ENCODE measurements at regions not wholly inside any gene's neighbourhood (a gene's known extent, or its start where the extent isn't known, plus 50 kb on each side); places are given as distances from the start of the nearest gene placed in this dataset.

GRCh38 chr4:60116592-60116991, 1083.5 kb upstream of the ADGRL3 start:
- intact Hi-C loops (cut with DNase I; ENCODE audit: low total_unique reads): no loop called here
- TF ChIP-seq POLR2A (IDR thresholded peaks at IDR 0.05): no peak
- TF ChIP-seq CTCF (IDR thresholded peaks at IDR 0.05): no peak
- no peak overlapping the region for H3K4me3 ChIP-seq
- H3K27ac ChIP-seq: no peak overlapping the region
- no peaks in the 10 kb centered on the region for H3K9me3 ChIP-seq
- 83 to 92% methylated on average over 3 of the region's 3 CpGs for WGBS, 2 donors
- H3K36me3 ChIP-seq (ENCODE audit: low read depth, missing control alignments): no peaks in the 10 kb centered on the region
- no peaks in the 10 kb centered on the region for H3K4me1 ChIP-seq
- H3K27me3 ChIP-seq: no peaks in the 10 kb centered on the region
- no peak for DNase-seq

- Histone ChIP-seq H3K4me3 (no peak overlapping the region), H3K36me3 (ENCODE audit: low read depth, missing control alignments) (no peaks in the 10 kb centered on the region), H3K27me3 (no peaks in the 10 kb centered on the region), H3K27ac (no peak overlapping the region), H3K4me1 (no peaks in the 10 kb centered on the region), H3K9me3 (no peaks in the 10 kb centered on the region)
- intact Hi-C loops (cut with DNase I; ENCODE audit: low total_unique reads): no loop called here
- no peak for DNase-seq
- 60 to 77% methylated on average over 3 of the region's 3 CpGs for WGBS, 2 donors
- no peak for TF ChIP-seq CTCF (IDR thresholded peaks at IDR 0.05)
- TF ChIP-seq POLR2A (IDR thresholded peaks at IDR 0.05): no peak
Measured at GRCh38 chr4:60117726-60118323, 1082.3 kb upstream of the ADGRL3 start.

- Histone ChIP-seq H3K36me3 (ENCODE audit: low read depth, missing control alignments) (no peaks in the 10 kb centered on the region), H3K27ac (no peak overlapping the region), H3K27me3 (no peaks in the 10 kb centered on the region), H3K4me1 (no peaks in the 10 kb centered on the region), H3K9me3 (no peaks in the 10 kb centered on the region), H3K4me3 (no peak overlapping the region)
- intact Hi-C loops (cut with DNase I; ENCODE audit: low total_unique reads): no loop called here
- WGBS, 2 donors: 72 to 85% methylated on average over 6 of the region's 6 CpGs
- no peak for DNase-seq
- no peak for TF ChIP-seq POLR2A (IDR thresholded peaks at IDR 0.05)
- TF ChIP-seq CTCF (IDR thresholded peaks at IDR 0.05): no peak
Measured at GRCh38 chr4:60122820-60123219, 1077.3 kb upstream of the ADGRL3 start.

GRCh38 chr4:60128888-60129287, 1071.2 kb upstream of the ADGRL3 start:
- H3K4me3 ChIP-seq: no peak overlapping the region
- 65 to 69% methylated on average over 4 of the region's 4 CpGs for WGBS, 2 donors
- H3K36me3 ChIP-seq (ENCODE audit: low read depth, missing control alignments): no peaks in the 10 kb centered on the region
- H3K27ac ChIP-seq: no peak overlapping the region
- H3K9me3 ChIP-seq: no peaks in the 10 kb centered on the region
- DNase-seq: no peak
- no peaks in the 10 kb centered on the region for H3K27me3 ChIP-seq
- no peak for TF ChIP-seq POLR2A (IDR thresholded peaks at IDR 0.05)
- no peak for TF ChIP-seq CTCF (IDR thresholded peaks at IDR 0.05)
- intact Hi-C loops (cut with DNase I; ENCODE audit: low total_unique reads): no loop called here
- H3K4me1 ChIP-seq: no peaks in the 10 kb centered on the region

- Histone ChIP-seq H3K9me3 (no peaks in the 10 kb centered on the region), H3K36me3 (ENCODE audit: low read depth, missing control alignments) (no peaks in the 10 kb centered on the region), H3K4me3 (no peak overlapping the region), H3K27me3 (no peaks in the 10 kb centered on the region), H3K27ac (no peak overlapping the region), H3K4me1 (no peaks in the 10 kb centered on the region)
- intact Hi-C loops (cut with DNase I; ENCODE audit: low total_unique reads): no loop called here
- no peak for TF ChIP-seq CTCF (IDR thresholded peaks at IDR 0.05)
- TF ChIP-seq POLR2A (IDR thresholded peaks at IDR 0.05): no peak
- WGBS, 2 donors: 67 to 77% methylated on average over 1 of the region's 1 CpG
- no peak for DNase-seq
Measured at GRCh38 chr4:60129740-60130139, 1070.4 kb upstream of the ADGRL3 start.

All from testis (tissue), 2 donors.